Smooth muscle cell (in vitro differentiated cells): ENCODE measurements at regions not wholly inside any gene's neighbourhood (a gene's known extent, or its start where the extent isn't known, plus 50 kb on each side); places are given as distances from the start of the nearest gene placed in this dataset.

ENCODE experiments used
- DNase-seq: peaks from one replicate; lab custom pipeline; 2025; ENCODE audit not compliant: unreplicated experiment; lab: John Stamatoyannopoulos, UW
- H2AFZ ChIP-seq: fragments of 200-600 bp; sonication (generic); 2 replicates; pipeline ENCODE4 v1.6.0; 2016; ENCODE audit warnings: antibody characterized with exemption, low read depth, mild to moderate bottlenecking
- H3F3A ChIP-seq: fragments of 200-600 bp; sonication (generic); 2 replicates; pipeline ENCODE4 v1.6.0; 2017; ENCODE audit warnings: antibody characterized with exemption, low read depth
- H3K27ac ChIP-seq: fragments of 200-600 bp; sonication (generic); 2 replicates; pipeline ENCODE4 v1.5.1; 2016; ENCODE audit warnings: low read depth, mild to moderate bottlenecking
- H3K27me3 ChIP-seq: fragments of 200-600 bp; sonication (generic); 2 replicates; pipeline ENCODE4 v1.6.1; 2016; ENCODE audit warnings: low read depth, mild to moderate bottlenecking
- H3K36me3 ChIP-seq: fragments of 200-600 bp; sonication (generic); 2 replicates; pipeline ENCODE4 v1.5.1; 2016; ENCODE audit warnings: low read depth
- H3K4me1 ChIP-seq: fragments of 200-600 bp; sonication (generic); 2 replicates; pipeline ENCODE4 v1.5.1; 2016; ENCODE audit warnings: low read depth
- H3K4me2 ChIP-seq: fragments of 200-600 bp; sonication (generic); 2 replicates; pipeline ENCODE4 v1.6.0; 2016; ENCODE audit warnings: mild to moderate bottlenecking
- H3K4me3 ChIP-seq: fragments of 200-600 bp; sonication (generic); 2 replicates; pipeline ENCODE4 v1.5.1; 2016; ENCODE audit warnings: mild to moderate bottlenecking
- H3K79me2 ChIP-seq: fragments of 200-600 bp; sonication (generic); 2 replicates; pipeline ENCODE4 v1.6.0; 2016; ENCODE audit warnings: low read depth, mild to moderate bottlenecking
- H3K9ac ChIP-seq: fragments of 200-600 bp; sonication (generic); 2 replicates; pipeline ENCODE4 v1.6.0; 2016; ENCODE audit warnings: low read depth
- H3K9me3 ChIP-seq: fragments of 200-600 bp; sonication (generic); replicated peaks from 2 replicates; pipeline ENCODE4 v1.5.1; 2016; ENCODE audit warnings: low read depth
- H4K20me1 ChIP-seq: fragments of 200-600 bp; sonication (generic); 2 replicates; pipeline ENCODE4 v1.6.0; 2016; ENCODE audit warnings: low read depth
- CTCF ChIP-seq: fragments of 200-600 bp; sonication (generic); IDR thresholded peaks from 2 replicates; pipeline ENCODE4 v1.5.1; 2017; ENCODE audit warnings: borderline replicate concordance, mild to moderate bottlenecking, antibody characterized with exemption; ENCODE audit not compliant: insufficient read depth, poor library complexity, severe bottlenecking
- WGBS: methylation state at CpG from one replicate; pipeline ENCODE4 v1.1.7; 2016; ENCODE audit warnings: low lambda C conversion rate; 5-methylcytosine and 5-hydroxymethylcytosine counted together

GRCh38 chr17:79423811-79424465 lies 186.9 kb downstream of the RBFOX3 start:
- Histone ChIP-seq H3K4me2 (no peak overlapping the region), H3K27me3 (no peaks in the 10 kb centered on the region), H3K4me3 (no peak overlapping the region), H3K4me1 (peaks cover 5% of the 10 kb centered on the region), H3K27ac (no peak overlapping the region), H4K20me1 (no peaks in the 10 kb centered on the region), H2AFZ (no peak overlapping the region), H3K79me2 (no peaks in the 10 kb centered on the region), H3F3A (no peaks in the 10 kb centered on the region), H3K9ac (no peak overlapping the region), H3K36me3 (no peaks in the 10 kb centered on the region), H3K9me3 (no peaks in the 10 kb centered on the region)
- 85% methylated on average over 18 of the region's 18 CpGs for WGBS
- no peak for TF ChIP-seq CTCF
- DNase-seq, result no peak

DNA sequence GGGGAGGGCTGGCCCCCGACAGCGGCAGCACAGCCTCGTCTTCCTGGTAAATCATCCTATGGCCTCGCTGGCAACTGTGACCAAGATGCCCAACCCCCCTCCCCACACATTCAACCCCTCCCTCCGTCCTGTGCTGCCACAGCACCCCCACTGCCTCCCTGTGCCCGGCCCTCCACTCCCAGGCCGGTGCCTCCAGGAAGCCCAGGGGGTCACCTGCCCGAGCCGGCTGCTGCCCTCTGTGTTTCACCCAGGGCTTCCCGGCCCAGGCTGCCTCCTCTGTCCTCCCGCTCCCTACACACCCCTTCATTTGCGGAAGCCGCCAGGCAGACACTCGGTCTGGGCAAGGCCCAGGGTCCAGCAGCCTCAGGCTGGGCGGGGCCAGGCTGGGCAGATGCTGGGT lies 188.6 kb downstream of the RBFOX3 start:
- H2AFZ ChIP-seq, result no peak overlapping the region
- no peak for TF ChIP-seq CTCF
- no peaks in the 10 kb centered on the region for H4K20me1 ChIP-seq
- no peak overlapping the region for H3K4me2 ChIP-seq
- no peaks in the 10 kb centered on the region for H3K79me2 ChIP-seq
- no peak overlapping the region for H3K9ac ChIP-seq
- no peak overlapping the region for H3K4me3 ChIP-seq
- H3K36me3 ChIP-seq, result no peaks in the 10 kb centered on the region
- peaks cover 5% of the 10 kb centered on the region for H3K27me3 ChIP-seq
- peaks cover 5% of the 10 kb centered on the region for H3K4me1 ChIP-seq
- no peak for DNase-seq
- no peak overlapping the region for H3K27ac ChIP-seq
- H3F3A ChIP-seq, result no peaks in the 10 kb centered on the region
- 85% methylated on average over 9 of the region's 15 CpGs for WGBS
- H3K9me3 ChIP-seq, result no peaks in the 10 kb centered on the region

- Histone ChIP-seq H2AFZ (no peak overlapping the region), H3K4me2 (no peak overlapping the region), H3K9ac (no peak overlapping the region), H3K4me3 (no peak overlapping the region), H3K36me3 (no peaks in the 10 kb centered on the region), H3K27me3 (peaks cover 10% of the 10 kb centered on the region), H3K9me3 (no peaks in the 10 kb centered on the region), H4K20me1 (no peaks in the 10 kb centered on the region), H3K27ac (no peak overlapping the region), H3K79me2 (no peaks in the 10 kb centered on the region), H3K4me1 (peaks cover 5% of the 10 kb centered on the region), H3F3A (no peaks in the 10 kb centered on the region)
- WGBS, result 65% methylated on average over 19 of the region's 19 CpGs
- TF ChIP-seq CTCF, result no peak
- DNase-seq, result peak; percentile 3
Measured at GRCh38 chr17:79420318-79421243, 190.3 kb downstream of the RBFOX3 start.
